Esophagus muscularis mucosa (tissue), 4 donors: ENCODE measurements at regions not wholly inside any gene's neighbourhood (a gene's known extent, or its start where the extent isn't known, plus 50 kb on each side); places are given as distances from the start of the nearest gene placed in this dataset.

ENCODE experiments used
- EP300 ChIP-seq: sonication (generic); formaldehyde crosslinking; IDR thresholded peaks from one replicate; pipeline ENCODE4 v1.6.1; 2017; ENCODE audit warnings: antibody characterized with exemption
- POLR2A ChIP-seq: fragments of 450-650 bp; IDR thresholded peaks from one replicate; pipeline ENCODE4 v1.6.1; 2017; ENCODE audit warnings: antibody characterized with exemption, moderate library complexity, mild to moderate bottlenecking, low read depth
- POLR2AphosphoS5 ChIP-seq, 2 donors: sonication (generic); formaldehyde crosslinking; IDR thresholded peaks; one replicate each; pipeline ENCODE4 v1.6.1; 2017; ENCODE audit warnings: antibody characterized with exemption in 2 of 2
- TF ChIP-seq, protein P1 (sequence below), 3 experiments: fragments of 200-600 bp in 2 of 3; fragments of 450-650 bp in 1 of 3; sonication (generic) in 2 of 3; IDR thresholded peaks; one replicate each; pipeline ENCODE4 v1.5.1; 2017 to 2019; ENCODE audit warnings: antibody characterized with exemption in 3 of 3, mild to moderate bottlenecking in 2 of 3, moderate library complexity in 1 of 3

GRCh38 chr2:83112858-83113257 lies 1346.2 kb downstream of the SUCLG1 start:
- TF ChIP-seq, protein P1, sequence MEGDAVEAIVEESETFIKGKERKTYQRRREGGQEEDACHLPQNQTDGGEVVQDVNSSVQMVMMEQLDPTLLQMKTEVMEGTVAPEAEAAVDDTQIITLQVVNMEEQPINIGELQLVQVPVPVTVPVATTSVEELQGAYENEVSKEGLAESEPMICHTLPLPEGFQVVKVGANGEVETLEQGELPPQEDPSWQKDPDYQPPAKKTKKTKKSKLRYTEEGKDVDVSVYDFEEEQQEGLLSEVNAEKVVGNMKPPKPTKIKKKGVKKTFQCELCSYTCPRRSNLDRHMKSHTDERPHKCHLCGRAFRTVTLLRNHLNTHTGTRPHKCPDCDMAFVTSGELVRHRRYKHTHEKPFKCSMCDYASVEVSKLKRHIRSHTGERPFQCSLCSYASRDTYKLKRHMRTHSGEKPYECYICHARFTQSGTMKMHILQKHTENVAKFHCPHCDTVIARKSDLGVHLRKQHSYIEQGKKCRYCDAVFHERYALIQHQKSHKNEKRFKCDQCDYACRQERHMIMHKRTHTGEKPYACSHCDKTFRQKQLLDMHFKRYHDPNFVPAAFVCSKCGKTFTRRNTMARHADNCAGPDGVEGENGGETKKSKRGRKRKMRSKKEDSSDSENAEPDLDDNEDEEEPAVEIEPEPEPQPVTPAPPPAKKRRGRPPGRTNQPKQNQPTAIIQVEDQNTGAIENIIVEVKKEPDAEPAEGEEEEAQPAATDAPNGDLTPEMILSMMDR (IDR thresholded peaks at IDR 0.05), result no peak
- no peak for TF ChIP-seq POLR2AphosphoS5 (IDR thresholded peaks at IDR 0.05)
- no peak for TF ChIP-seq EP300
- TF ChIP-seq POLR2A, result no peak
